Psoas muscle (tissue), 7 donors: ENCODE measurements at regions not wholly inside any gene's neighbourhood (a gene's known extent, or its start where the extent isn't known, plus 50 kb on each side); places are given as distances from the start of the nearest gene placed in this dataset.

ENCODE experiments used
- ATAC-seq, 4 donors: fragments of 200-7000 bp; cut with Tn5 transposase; one replicate each; pipeline ENCODE4 v1.9.1; 2020; ENCODE audit warnings: moderate library complexity in 3 of 4, mild to moderate bottlenecking in 2 of 4
- DNase-seq, 2 donors: peaks; one replicate each; pipeline ENCODE4 v3.0.0-alpha.2; 2020
- H3K27ac ChIP-seq: fragments of 200-600 bp; one replicate; pipeline ENCODE4 v1.8.0; 2022
- H3K27me3 ChIP-seq, 3 donors: fragments of 200-600 bp in 1 of 3; one replicate each; pipeline versions ENCODE4 v1.6.1 to v1.8.0; 2013 to 2022; ENCODE audit warnings: low read length in 2 of 3, mild to moderate bottlenecking in 2 of 3, moderate library complexity in 1 of 3; ENCODE audit not compliant: insufficient read depth in 3 of 3
- H3K36me3 ChIP-seq, 2 donors: fragments of 200-600 bp in 1 of 2; one replicate each; pipeline versions ENCODE4 v1.6.1 to v1.8.0; 2013 to 2022; ENCODE audit warnings: low read depth in 1 of 2, mild to moderate bottlenecking in 1 of 2, moderate library complexity in 1 of 2; ENCODE audit not compliant: insufficient read depth in 1 of 2
- H3K4me1 ChIP-seq: fragments of 200-600 bp; one replicate; pipeline ENCODE4 v1.8.0; 2022
- H3K4me3 ChIP-seq: fragments of 200-600 bp; one replicate; pipeline ENCODE4 v1.8.0; 2022; ENCODE audit warnings: mild to moderate bottlenecking
- H3K9me3 ChIP-seq: fragments of 200-600 bp; one replicate; pipeline ENCODE4 v1.8.0; 2022
- CTCF ChIP-seq: fragments of 200-600 bp; IDR thresholded peaks from one replicate; pipeline ENCODE4 v1.8.0; 2022; ENCODE audit warnings: antibody characterized with exemption
- WGBS, 3 donors: extraction: QIAGEN DNeasy Blood & Tissue Kit; methylation state at CpG; one replicate each; pipeline versions ENCODE4 v1.1.6 to v1.1.7; 2013; 5-methylcytosine and 5-hydroxymethylcytosine counted together
- intact Hi-C, 2 donors: fragments of 100-400 bp; cut with DNase I; formaldehyde crosslinking; loops; one replicate each; pipeline versions ENCODE4 v1.11.0 to v1.14.2; 2022
- donor health status: healthy with polysubstance abuse.
- donor health status: DM: no; HTN: no; CAD: no; lungs with moderate emphysema.
- donor health status: Bipolar disorder and iron deficiency.
- donor health status: healthy.
- donor health status: DM: yes; HTN: yes; CAD: no.
- donor health status: DM: no; HTN: no; CAD: no.
- donor health status: DM: yes; HTN: yes; CAD: no.

DNA sequence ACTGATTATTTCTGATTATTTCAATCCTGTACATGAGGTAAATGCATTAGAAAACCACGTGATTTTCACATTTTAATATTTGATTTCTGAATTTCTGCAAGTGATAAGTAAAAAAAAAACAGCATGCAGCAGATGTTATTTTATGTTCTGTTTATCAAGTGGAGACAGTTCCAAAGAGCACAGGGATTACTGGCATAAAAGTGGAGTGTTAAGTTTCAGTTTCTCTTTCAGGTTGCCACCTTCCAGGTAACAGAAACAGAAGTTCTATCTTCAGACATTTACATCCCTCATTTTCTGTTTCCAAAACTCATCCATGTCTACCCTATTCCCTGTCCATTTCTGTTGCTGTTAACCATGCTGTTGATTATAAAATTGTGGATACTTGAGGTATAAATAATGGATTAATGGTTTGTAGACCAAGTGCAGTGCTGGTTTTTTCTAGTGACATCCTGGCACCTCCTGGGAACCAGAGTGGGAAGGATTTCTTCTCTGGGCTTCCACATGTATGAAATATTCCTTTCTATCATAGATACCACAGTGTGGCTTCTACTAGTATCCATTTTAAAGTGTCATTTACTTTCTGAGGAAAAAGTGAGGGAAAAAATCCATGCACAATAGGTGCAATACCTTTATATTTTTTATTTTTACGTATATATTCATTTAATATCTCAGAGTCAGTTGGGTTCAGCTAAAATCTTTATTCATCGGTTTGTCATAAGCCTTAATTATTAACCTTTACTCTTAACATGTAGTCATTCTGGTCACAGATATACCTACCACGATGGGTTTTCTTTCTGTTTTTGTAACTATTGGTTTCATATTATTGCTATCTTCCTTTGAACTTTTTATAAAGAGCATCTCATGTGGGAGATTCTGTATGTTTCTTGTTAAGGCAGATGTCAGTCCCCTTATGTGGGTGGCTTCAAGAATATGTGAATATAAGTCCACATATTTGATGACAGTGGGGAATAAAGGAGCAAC lies 1010.0 kb downstream of the SQOR start:
- DNase-seq (no peak), ATAC-seq (no peak)
- no peak overlapping the region for H3K4me3 ChIP-seq
- intact Hi-C loops = loop anchor here in 1 of 2 donors (5.0 kb wide), 1 partner anchor 52 kb away; no protein-coding TSS in a partner anchor
- H3K27ac ChIP-seq = no peak overlapping the region
- TF ChIP-seq CTCF = no peak
- no peaks in the 10 kb centered on the region for H3K27me3 ChIP-seq
- no peaks in the 10 kb centered on the region for H3K36me3 ChIP-seq
- WGBS, 3 donors = 71 to 75% (median 74%) methylated on average over 4 of the region's 4 CpGs
- no peaks in the 10 kb centered on the region for H3K4me1 ChIP-seq
- H3K9me3 ChIP-seq = no peaks in the 10 kb centered on the region

DNA sequence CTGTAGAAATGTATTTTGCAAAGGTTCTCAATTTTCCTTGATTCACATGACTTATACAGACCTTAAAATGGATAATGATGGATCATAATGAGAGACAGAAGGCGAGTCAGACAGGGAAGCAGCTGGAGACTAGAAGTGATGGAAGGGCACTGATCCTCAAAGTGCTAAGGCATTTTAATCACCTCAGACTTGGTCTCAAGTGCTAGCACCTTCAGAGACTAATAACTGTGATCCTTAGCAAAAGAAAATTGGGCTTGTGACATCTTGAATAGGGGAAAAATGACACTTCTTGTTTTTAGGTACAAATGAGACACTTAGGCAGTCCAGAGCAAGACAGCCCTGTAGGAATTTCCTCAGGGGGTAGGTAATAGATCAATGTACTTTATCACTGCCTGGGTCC lies 1011.7 kb downstream of the SQOR start:
- no peaks in the 10 kb centered on the region for H3K36me3 ChIP-seq
- H3K4me1 ChIP-seq = no peaks in the 10 kb centered on the region

GRCh38 chr15:46647046-46647445 lies 1012.2 kb downstream of the SQOR start:
- Histone ChIP-seq H3K4me3 (no peak overlapping the region), H3K4me1 (no peaks in the 10 kb centered on the region), H3K27me3 (no peaks in the 10 kb centered on the region), H3K9me3 (no peaks in the 10 kb centered on the region), H3K27ac (no peak overlapping the region), H3K36me3 (no peaks in the 10 kb centered on the region)
- intact Hi-C loops = no loop called here
- DNase-seq = no peak
- 21 to 39% (median 23%) methylated on average over 1 of the region's 1 CpG for WGBS, 3 donors
- no peak for ATAC-seq
- no peak for TF ChIP-seq CTCF

More for the DNA sequence above, 1011.7 kb downstream of the SQOR start:
- ATAC-seq (no peak), DNase-seq (no peak)
- H3K27ac ChIP-seq = no peak overlapping the region
- intact Hi-C loops = no loop called here
- WGBS, 3 donors = 60 to 74% (median 63%) methylated on average over 1 of the region's 1 CpG
- H3K27me3 ChIP-seq = no peaks in the 10 kb centered on the region
- TF ChIP-seq CTCF = no peak
- H3K9me3 ChIP-seq = no peaks in the 10 kb centered on the region
- H3K4me3 ChIP-seq = no peak overlapping the region

- Histone ChIP-seq H3K9me3 (no peaks in the 10 kb centered on the region), H3K36me3 (no peaks in the 10 kb centered on the region), H3K4me1 (no peaks in the 10 kb centered on the region), H3K27ac (no peak overlapping the region), H3K27me3 (no peaks in the 10 kb centered on the region), H3K4me3 (no peak overlapping the region)
- ATAC-seq (no peak), DNase-seq (no peak)
- TF ChIP-seq CTCF = no peak
- intact Hi-C loops = no loop called here
- WGBS, 3 donors = 57 to 76% (median 72%) methylated on average over 2 of the region's 2 CpGs
These were observed 1017.4 kb downstream of the SQOR start for GRCh38 chr15:46652266-46652665.
